ENCODE measurements at regions not wholly inside any gene's neighbourhood (a gene's known extent, or its start where the extent isn't known, plus 50 kb on each side); places are given as distances from the start of the nearest gene placed in this dataset.

GRCh38 chr1:29429656-29430055 lies 193.3 kb downstream of the PTPRU start:
- Histone ChIP-seq H3K4me3 (ENCODE audit: low read depth, low read length) (no peak overlapping the region), H3K9me3 (ENCODE audit: severe bottlenecking) (peaks cover 5% of the 10 kb centered on the region), H3K36me3 (no peaks in the 10 kb centered on the region), H3K27me3 (ENCODE audit: insufficient read depth, low read depth, severe bottlenecking) (no peaks in the 10 kb centered on the region), H3K27ac (no peak overlapping the region)
- no peak for DNase-seq
- no peak for TF ChIP-seq CTCF (IDR thresholded peaks at IDR 0.05; ENCODE audit: low read depth, low read length)

- H3K4me3 ChIP-seq (ENCODE audit: low read depth, low read length), result no peak overlapping the region
- no peaks in the 10 kb centered on the region for H3K27me3 ChIP-seq (ENCODE audit: insufficient read depth, low read depth, severe bottlenecking)
- H3K27ac ChIP-seq, result no peak overlapping the region
- TF ChIP-seq CTCF (IDR thresholded peaks at IDR 0.05; ENCODE audit: low read depth, low read length), result no peak
- no peaks in the 10 kb centered on the region for H3K36me3 ChIP-seq
- H3K9me3 ChIP-seq (ENCODE audit: severe bottlenecking), result peaks cover 5% of the 10 kb centered on the region
- no peak for DNase-seq
These were observed 192.7 kb downstream of the PTPRU start for GRCh38 chr1:29428997-29429396.

DNA sequence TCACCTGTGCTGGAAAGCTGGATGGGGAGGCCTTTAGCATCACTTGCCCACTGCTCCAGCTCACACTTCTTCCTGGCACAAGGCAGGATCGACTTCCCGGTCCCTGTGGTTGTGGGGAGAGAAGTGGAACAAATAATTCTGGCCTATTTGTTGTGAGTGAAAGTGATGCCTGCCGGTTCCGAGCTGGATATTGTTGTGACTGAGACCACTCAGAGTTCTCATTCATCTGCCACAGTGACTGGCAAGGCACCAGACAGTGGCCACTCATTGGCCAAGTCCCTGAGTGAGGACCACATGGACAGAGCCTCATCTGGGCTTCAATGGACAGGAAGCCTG lies 191.9 kb downstream of the PTPRU start:
- Histone ChIP-seq H3K27me3 (ENCODE audit: insufficient read depth, low read depth, severe bottlenecking) (no peaks in the 10 kb centered on the region), H3K36me3 (no peaks in the 10 kb centered on the region)
- TF ChIP-seq CTCF (IDR thresholded peaks at IDR 0.05; ENCODE audit: low read depth, low read length), result no peak

DNA sequence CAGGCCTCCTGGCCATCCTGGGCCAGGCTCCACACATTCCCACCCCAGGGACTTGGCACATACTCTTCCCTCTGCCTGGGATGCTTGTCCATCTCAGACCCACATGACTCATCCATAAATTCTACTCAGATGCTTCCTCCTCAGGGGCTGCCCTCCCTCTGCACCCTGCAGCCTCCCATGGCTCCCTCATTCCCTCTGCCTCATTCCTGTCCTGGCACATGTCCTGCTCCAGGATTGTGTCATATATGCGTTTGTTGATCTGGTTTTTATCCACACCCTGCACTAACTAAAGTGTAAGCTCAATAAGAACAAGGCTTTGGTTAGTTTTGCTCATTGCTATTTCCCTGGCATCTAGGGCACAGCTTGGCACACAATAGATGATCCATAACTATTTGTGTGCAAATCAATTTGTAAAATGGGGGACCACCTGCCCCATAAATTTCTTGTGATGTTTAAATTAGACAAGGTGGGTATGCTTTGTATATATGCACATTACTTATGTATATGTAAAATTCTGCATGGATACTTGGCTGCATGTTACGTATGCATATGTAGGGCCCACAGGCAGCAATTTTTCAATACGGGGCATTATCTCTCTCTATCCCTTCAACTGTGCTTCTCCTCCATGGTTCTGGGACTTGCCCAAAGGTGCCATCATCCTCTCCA lies 191.4 kb downstream of the PTPRU start:
- H3K4me3 ChIP-seq (ENCODE audit: low read depth, low read length), result no peak overlapping the region
- TF ChIP-seq CTCF (IDR thresholded peaks at IDR 0.05; ENCODE audit: low read depth, low read length), result no peak
- H3K36me3 ChIP-seq, result no peaks in the 10 kb centered on the region
- no peak overlapping the region for H3K27ac ChIP-seq
- no peak for DNase-seq
- H3K9me3 ChIP-seq (ENCODE audit: severe bottlenecking), result peaks cover 5% of the 10 kb centered on the region
- H3K27me3 ChIP-seq (ENCODE audit: insufficient read depth, low read depth, severe bottlenecking), result no peaks in the 10 kb centered on the region

More for the DNA sequence above, 191.9 kb downstream of the PTPRU start:
- Histone ChIP-seq H3K4me3 (ENCODE audit: low read depth, low read length) (no peak overlapping the region), H3K27ac (no peak overlapping the region), H3K9me3 (ENCODE audit: severe bottlenecking) (peaks cover 5% of the 10 kb centered on the region)
- DNase-seq, result no peak

DNA sequence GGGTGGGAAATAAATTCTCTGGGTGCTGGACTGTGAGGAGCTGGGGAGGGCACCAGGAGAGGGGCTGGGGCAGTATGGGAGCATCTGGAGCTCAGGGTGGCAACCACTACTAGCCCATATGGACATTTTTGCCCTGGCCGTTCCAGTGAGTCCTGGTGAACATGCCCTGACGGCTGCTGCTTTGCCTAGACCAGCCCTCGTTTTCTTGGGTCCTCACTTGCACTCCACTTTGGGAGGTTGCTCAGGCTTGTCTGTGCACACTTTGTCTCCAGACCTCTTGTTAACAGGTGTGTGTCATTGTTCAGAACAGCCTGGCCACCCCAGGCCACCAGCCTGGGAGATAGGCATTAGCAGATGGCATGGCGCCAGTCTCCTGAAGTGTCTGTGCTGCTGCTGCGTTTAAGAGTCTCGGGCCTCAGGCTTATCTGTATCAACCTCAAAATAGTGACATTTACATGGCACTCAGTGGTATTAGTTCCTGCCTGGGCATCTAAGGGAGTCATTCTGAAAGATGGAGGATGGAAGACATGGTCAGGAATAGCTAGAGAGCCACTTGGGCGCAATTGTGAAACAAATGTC lies 190.5 kb downstream of the PTPRU start:
- H3K9me3 ChIP-seq (ENCODE audit: severe bottlenecking), result peaks cover 5% of the 10 kb centered on the region
- H3K27ac ChIP-seq, result no peak overlapping the region
- TF ChIP-seq CTCF (IDR thresholded peaks at IDR 0.05; ENCODE audit: low read depth, low read length), result no peak
- no peak overlapping the region for H3K4me3 ChIP-seq (ENCODE audit: low read depth, low read length)
- H3K27me3 ChIP-seq (ENCODE audit: insufficient read depth, low read depth, severe bottlenecking), result no peaks in the 10 kb centered on the region
- DNase-seq, result no peak
- H3K36me3 ChIP-seq, result no peaks in the 10 kb centered on the region

GRCh38 chr1:29425631-29426030 lies 189.3 kb downstream of the PTPRU start:
- Histone ChIP-seq H3K4me3 (ENCODE audit: low read depth, low read length) (no peak overlapping the region), H3K36me3 (no peaks in the 10 kb centered on the region), H3K27ac (no peak overlapping the region), H3K27me3 (ENCODE audit: insufficient read depth, low read depth, severe bottlenecking) (no peaks in the 10 kb centered on the region), H3K9me3 (ENCODE audit: severe bottlenecking) (peaks cover 3% of the 10 kb centered on the region)
- TF ChIP-seq CTCF (IDR thresholded peaks at IDR 0.05; ENCODE audit: low read depth, low read length), result 0 out of 2 replicates have a peak, but pooled peaks have one; percentile 17
- DNase-seq, result peak; percentile 23
